Sigmoid colon (tissue), 6 donors: ENCODE measurements at regions not wholly inside any gene's neighbourhood (a gene's known extent, or its start where the extent isn't known, plus 50 kb on each side); places are given as distances from the start of the nearest gene placed in this dataset.
A peak's percentile ranks its signal among the peaks of the same experiment; 100 is the strongest.
"Not testable (repeated sequence)": the region's sequence is repeated elsewhere in the genome, so short reads cannot be mapped to it uniquely, and the experiment has no call there.

Source experiments
- DNase-seq: peaks from one replicate; pipeline ENCODE4 v3.0.0-alpha.2; 2019
- H3K27ac ChIP-seq, 4 donors: fragments of 200-600 bp; sonication (generic); one replicate each; pipeline ENCODE4 v1.5.1; 2016 to 2019; ENCODE audit warnings: mild to moderate bottlenecking in 1 of 4
- H3K27me3 ChIP-seq, 3 donors: fragments of 200-600 bp; sonication (generic); one replicate each; pipeline ENCODE4 v1.5.1; 2019; ENCODE audit warnings: mild to moderate bottlenecking in 1 of 3
- H3K36me3 ChIP-seq, 4 donors: fragments of 200-600 bp; sonication (generic); one replicate each; pipeline ENCODE4 v1.5.1; 2016 to 2019
- H3K4me1 ChIP-seq, 4 donors: fragments of 200-600 bp; sonication (generic); one replicate each; pipeline ENCODE4 v1.5.1; 2017 to 2019
- H3K4me3 ChIP-seq, 4 donors: fragments of 200-600 bp; sonication (generic); one replicate each; pipeline ENCODE4 v1.5.1; 2017 to 2019; ENCODE audit warnings: mild to moderate bottlenecking in 2 of 4, moderate library complexity in 1 of 4
- H3K9me3 ChIP-seq, 4 donors: fragments of 200-600 bp in 3 of 4; sonication (generic) in 3 of 4; one replicate each; pipeline versions ENCODE4 v1.5.1 to v1.6.1; 2013 to 2019
- CTCF ChIP-seq, 4 experiments: fragments of 450-650 bp in 3 of 4; fragments of 200-600 bp in 1 of 4; IDR thresholded peaks; one replicate each; pipeline ENCODE4 v1.5.1; 2016 to 2019; ENCODE audit warnings: antibody characterized with exemption in 4 of 4, mild to moderate bottlenecking in 3 of 4, moderate library complexity in 2 of 4
- EP300 ChIP-seq, 4 donors: sonication (generic); formaldehyde crosslinking; IDR thresholded peaks; one replicate each; pipeline ENCODE4 v1.6.1; 2017; ENCODE audit warnings: antibody characterized with exemption in 4 of 4
- POLR2A ChIP-seq, 2 donors: fragments of 450-650 bp; IDR thresholded peaks; one replicate each; pipeline ENCODE4 v1.6.1; 2016; ENCODE audit warnings: antibody characterized with exemption in 2 of 2, mild to moderate bottlenecking in 2 of 2, moderate library complexity in 2 of 2
- POLR2AphosphoS5 ChIP-seq, 4 donors: sonication (generic); formaldehyde crosslinking; IDR thresholded peaks; one replicate each; pipeline ENCODE4 v1.6.1; 2017; ENCODE audit warnings: antibody characterized with exemption in 4 of 4
- WGBS, 2 donors: extraction: QIAGEN DNeasy Blood & Tissue Kit; methylation state at CpG; one replicate each; pipeline ENCODE4 v1.1.7; 2013; 5-methylcytosine and 5-hydroxymethylcytosine counted together
- intact Hi-C: fragments of 100-400 bp; cut with DNase I; formaldehyde crosslinking; loops from one replicate; pipeline ENCODE4 v1.15.1; 2023
- donor health status: healthy with polysubstance abuse.
- donor health status: healthy.

GRCh38 chr15:20341901-20342600 is 199.5 kb downstream of the GOLGA6L6 start:
- WGBS, 2 donors: 77 to 79% methylated on average over 5 of the region's 5 CpGs
- no peaks in the 10 kb centered on the region for H3K36me3 ChIP-seq
- DNase-seq: peak; percentile 92
- no peaks in the 10 kb centered on the region for H3K4me1 ChIP-seq
- H3K4me3 ChIP-seq: no peak overlapping the region
- peaks cover 0 to 26% (median 15%) of the 10 kb centered on the region in 4 donors for H3K9me3 ChIP-seq
- H3K27me3 ChIP-seq: no peaks in the 10 kb centered on the region
- H3K27ac ChIP-seq: no peak overlapping the region
- intact Hi-C loops: no loop called here
- no peak for TF ChIP-seq POLR2A (IDR thresholded peaks at IDR 0.05)
- TF ChIP-seq POLR2AphosphoS5 (IDR thresholded peaks at IDR 0.05): no peak
- TF ChIP-seq CTCF (IDR thresholded peaks at IDR 0.05): no peak
- TF ChIP-seq EP300 (IDR thresholded peaks at IDR 0.05): no peak

DNA sequence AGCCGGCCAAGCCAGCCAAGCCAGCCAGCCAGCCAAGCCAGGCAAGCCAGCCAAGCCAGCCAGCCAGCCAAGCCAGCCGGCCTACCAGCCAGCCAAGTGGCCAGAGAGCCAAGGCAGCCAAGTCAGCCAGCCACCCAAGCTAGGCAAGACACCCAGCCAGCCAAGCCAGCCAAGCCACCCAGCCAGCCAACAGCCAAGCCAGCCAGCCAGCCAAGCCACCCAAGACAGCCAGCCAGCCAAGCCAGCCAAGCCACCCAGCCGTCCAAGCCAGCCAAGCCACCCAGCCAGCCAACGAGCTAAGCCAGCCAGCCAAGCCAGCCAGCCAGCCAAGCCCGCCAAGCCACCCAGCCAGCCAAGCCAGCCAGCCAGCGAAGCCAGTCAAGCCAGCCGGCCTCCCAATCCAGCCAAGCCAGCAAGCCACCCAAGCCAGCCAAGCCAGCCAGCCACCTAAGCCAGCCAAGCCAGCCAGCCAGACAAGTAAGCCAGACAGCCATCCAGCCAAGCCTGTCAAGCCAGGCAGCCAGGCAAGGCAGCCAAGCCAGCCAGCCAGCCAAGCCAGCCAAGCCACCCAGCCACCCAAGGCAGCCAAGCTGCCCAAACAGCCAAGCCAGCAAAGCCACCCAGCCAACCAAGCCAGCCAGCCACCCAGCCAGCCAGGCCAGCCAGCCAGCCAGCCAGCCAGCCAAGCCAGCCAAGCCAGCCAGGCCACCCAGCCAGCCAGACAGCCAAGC is 200.5 kb downstream of the GOLGA6L6 start:
- Histone ChIP-seq H3K27me3 (no peaks in the 10 kb centered on the region), H3K36me3 (no peaks in the 10 kb centered on the region), H3K4me3 (no peak overlapping the region), H3K27ac (no peak overlapping the region), H3K9me3 (peaks cover 0 to 18% (median 7%) of the 10 kb centered on the region in 4 donors), H3K4me1 (no peaks in the 10 kb centered on the region)
- TF ChIP-seq POLR2A (IDR thresholded peaks at IDR 0.05): no peak
- no peak for TF ChIP-seq EP300 (IDR thresholded peaks at IDR 0.05)
- TF ChIP-seq CTCF (IDR thresholded peaks at IDR 0.05): no peak
- no peak for TF ChIP-seq POLR2AphosphoS5 (IDR thresholded peaks at IDR 0.05)
- WGBS, 2 donors: 74 to 75% methylated on average over 7 of the region's 7 CpGs
- intact Hi-C loops: no loop called here
- peak; percentile 92 for DNase-seq

- intact Hi-C loops: no loop called here
- Histone ChIP-seq H3K9me3 (peaks cover 0 to 16% (median 6%) of the 10 kb centered on the region in 4 donors), H3K36me3 (no peaks in the 10 kb centered on the region), H3K4me1 (no peaks in the 10 kb centered on the region), H3K27ac (no peak overlapping the region), H3K4me3 (no peak overlapping the region), H3K27me3 (no peaks in the 10 kb centered on the region)
- 78 to 80% methylated on average over 9 of the region's 9 CpGs for WGBS, 2 donors
- TF ChIP-seq EP300 (IDR thresholded peaks at IDR 0.05) (no peak), POLR2A (IDR thresholded peaks at IDR 0.05) (no peak), CTCF (IDR thresholded peaks at IDR 0.05) (no peak), POLR2AphosphoS5 (IDR thresholded peaks at IDR 0.05) (no peak)
- peak; percentile 86 for DNase-seq
These were observed 201.2 kb downstream of the GOLGA6L6 start for GRCh38 chr15:20340331-20340811.

GRCh38 chr15:20339086-20339791 is 202.4 kb downstream of the GOLGA6L6 start:
- H3K36me3 ChIP-seq, H3K27ac ChIP-seq, H3K27me3 ChIP-seq, H3K4me3 ChIP-seq, H3K4me1 ChIP-seq, intact Hi-C loops: not testable (repeated sequence)
- DNase-seq: peak; percentile 61
- H3K9me3 ChIP-seq: peaks cover 0 to 11% (median 5%) of the 10 kb centered on the region in 4 donors
- 74 to 78% methylated on average over 17 of the region's 17 CpGs for WGBS, 2 donors

DNA sequence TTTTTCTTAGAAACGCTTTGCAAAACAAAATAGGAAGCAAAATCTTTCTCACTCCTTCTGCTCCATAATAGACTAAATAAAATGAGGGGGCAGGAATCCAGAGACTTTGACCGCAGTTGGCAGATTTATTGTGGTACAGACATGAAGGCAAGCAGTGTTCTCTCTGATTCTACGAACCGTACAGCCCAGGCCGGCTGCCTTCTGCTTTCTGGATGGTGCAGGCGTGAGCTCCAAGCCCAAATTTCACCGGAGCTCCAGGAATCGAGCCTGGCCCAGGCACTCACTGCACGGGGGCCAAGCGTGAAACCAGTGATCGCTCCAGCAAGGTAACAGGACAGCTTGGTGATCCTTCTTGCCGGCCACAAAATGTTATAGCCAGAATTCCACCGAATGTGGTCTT is 202.9 kb downstream of the GOLGA6L6 start:
- H3K36me3 ChIP-seq, intact Hi-C loops: not testable (repeated sequence)
- 86 to 87% methylated on average over 13 of the region's 13 CpGs for WGBS, 2 donors

DNA sequence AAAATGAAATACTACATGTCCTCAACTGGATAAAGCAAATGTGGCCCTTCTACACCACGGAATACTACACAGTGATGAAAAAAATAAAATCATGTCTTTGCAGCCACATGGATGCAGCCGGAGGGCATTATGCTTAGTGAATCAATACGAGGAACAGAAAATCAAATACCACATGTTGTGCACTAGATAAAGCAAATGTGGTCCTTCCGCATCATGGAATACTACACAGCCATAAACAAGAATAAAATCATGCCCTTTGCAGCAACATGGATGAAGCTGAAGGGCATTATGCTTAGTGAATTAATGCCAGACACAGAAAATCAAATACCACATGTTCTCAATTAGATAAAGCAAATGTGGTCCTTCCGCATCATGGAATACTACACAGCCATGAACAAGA is 204.4 kb downstream of the GOLGA6L6 start:
- intact Hi-C loops, H3K27ac ChIP-seq, H3K4me1 ChIP-seq, DNase-seq, H3K27me3 ChIP-seq, H3K36me3 ChIP-seq, H3K4me3 ChIP-seq: not testable (repeated sequence)
- WGBS, 2 donors: 82 to 92% methylated on average over 5 of the region's 5 CpGs
- peaks cover 0 to 11% (median 5%) of the 10 kb centered on the region in 4 donors for H3K9me3 ChIP-seq

More for the DNA sequence above, 202.9 kb downstream of the GOLGA6L6 start:
- H3K27me3 ChIP-seq, H3K4me3 ChIP-seq, H3K27ac ChIP-seq, H3K4me1 ChIP-seq, DNase-seq: not testable (repeated sequence)
- H3K9me3 ChIP-seq: peaks cover 0 to 11% (median 5%) of the 10 kb centered on the region in 4 donors

- intact Hi-C loops: not testable (repeated sequence)
These were observed 207.1 kb downstream of the GOLGA6L6 start for GRCh38 chr15:20334451-20334850.

DNA sequence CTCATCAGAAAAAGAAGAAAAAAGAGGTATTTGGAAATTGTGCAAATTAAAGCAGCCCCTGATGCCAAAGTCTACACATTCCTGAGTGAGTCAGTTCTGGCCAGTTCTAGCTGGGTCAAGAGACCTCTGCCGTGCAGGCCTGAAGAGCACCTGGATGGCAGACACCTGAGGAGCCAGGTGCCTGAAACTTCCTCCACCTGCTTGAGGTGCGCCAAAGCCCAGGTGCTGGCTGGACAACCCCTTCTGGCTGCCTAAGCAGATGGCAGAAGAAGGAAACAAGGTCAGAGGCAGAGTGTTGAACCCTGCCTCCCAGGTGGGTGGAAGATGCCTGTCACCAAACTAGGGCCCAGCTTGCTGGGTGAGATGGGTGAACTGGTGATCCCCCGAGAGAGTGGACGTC is 215.8 kb downstream of the GOLGA6L6 start:
- intact Hi-C loops, H3K36me3 ChIP-seq: not testable (repeated sequence)

More at GRCh38 chr15:20334451-20334850, 207.1 kb downstream of the GOLGA6L6 start:
- H3K9me3 ChIP-seq, H3K4me1 ChIP-seq, H3K36me3 ChIP-seq, H3K27me3 ChIP-seq, H3K4me3 ChIP-seq, DNase-seq, H3K27ac ChIP-seq: not testable (repeated sequence)
- 95 to 96% methylated on average over 6 of the region's 6 CpGs for WGBS, 2 donors

More for the DNA sequence above, 215.8 kb downstream of the GOLGA6L6 start:
- H3K27ac ChIP-seq, H3K4me3 ChIP-seq, H3K27me3 ChIP-seq, DNase-seq, H3K9me3 ChIP-seq, H3K4me1 ChIP-seq: not testable (repeated sequence)
- whole genome bisulfite sequencing, 2 donors: 91 to 92% methylated on average over 3 to 4 of the region's 4 CpGs
